ENCODE measurements at regions not wholly inside any gene's neighbourhood (a gene's known extent, or its start where the extent isn't known, plus 50 kb on each side); places are given as distances from the start of the nearest gene placed in this dataset.

DNA sequence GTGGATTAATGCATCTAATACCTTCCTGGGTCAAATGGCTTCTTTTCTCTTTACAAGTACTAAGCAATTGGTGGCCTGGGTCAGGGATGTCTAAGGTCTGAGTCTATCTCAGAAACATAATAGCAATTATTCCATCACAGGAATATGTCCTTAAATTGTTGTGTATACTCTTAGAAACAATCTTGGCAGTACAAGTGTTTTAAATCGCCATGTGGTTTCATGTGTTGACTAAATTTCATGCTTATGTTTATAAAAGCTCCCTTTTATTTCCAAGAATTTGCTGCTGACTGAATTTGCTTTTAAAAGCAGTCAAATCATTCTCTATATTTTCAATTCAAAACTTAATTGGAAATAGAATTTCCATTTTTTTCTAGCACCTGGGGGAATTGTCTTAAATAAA lies 125.3 kb upstream of the PACRGL start:
- FAIRE-seq, result no peak
- TF ChIP-seq TAF1 (IDR thresholded peaks at IDR 0.05; ENCODE audit: low read depth, low read length), result no peak
- no peak for TF ChIP-seq POLR2A (IDR thresholded peaks at IDR 0.05; ENCODE audit: low read depth, low read length)

DNA sequence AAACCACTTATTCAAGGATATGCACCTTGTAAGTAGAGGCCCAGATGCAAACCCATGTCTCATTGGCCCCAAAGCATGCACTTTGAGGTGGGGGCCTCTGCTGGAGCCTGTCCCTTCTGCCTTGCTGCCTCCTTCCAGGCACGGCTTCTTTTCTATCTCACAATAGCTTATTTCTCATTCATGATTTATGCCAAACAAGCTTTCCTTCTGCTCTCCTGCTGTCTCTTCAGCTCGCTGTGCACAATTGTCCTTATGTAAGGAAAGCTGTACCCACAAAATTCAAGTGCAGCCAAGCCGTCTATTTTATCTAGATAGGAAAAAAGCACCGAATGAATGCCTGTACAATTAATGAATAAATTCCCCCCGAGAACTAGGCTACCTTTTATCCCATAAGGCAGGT lies 124.8 kb upstream of the PACRGL start:
- TF ChIP-seq SPI1 (IDR thresholded peaks at IDR 0.05; ENCODE audit: low read depth, low read length), result no peak
- no peak for TF ChIP-seq POLR2A (IDR thresholded peaks at IDR 0.05; ENCODE audit: low read depth, low read length)
- no peak for TF ChIP-seq PAX5 (IDR thresholded peaks at IDR 0.05; ENCODE audit: insufficient read depth, low read length, severe bottlenecking)
- no peak for TF ChIP-seq TAF1 (IDR thresholded peaks at IDR 0.05; ENCODE audit: low read depth, low read length)
- no peak for TF ChIP-seq POU2F2 (IDR thresholded peaks at IDR 0.05; ENCODE audit: low read depth, low read length)
- no peak for TF ChIP-seq POLR2AphosphoS5 (IDR thresholded peaks at IDR 0.05; ENCODE audit: low read depth, low read length)
- FAIRE-seq, result no peak
- DNase-seq (ENCODE audit: insufficient read length, low spot score), result no peak

More for the DNA sequence above, 125.3 kb upstream of the PACRGL start:
- no peak for DNase-seq (ENCODE audit: insufficient read length, low spot score)

DNA sequence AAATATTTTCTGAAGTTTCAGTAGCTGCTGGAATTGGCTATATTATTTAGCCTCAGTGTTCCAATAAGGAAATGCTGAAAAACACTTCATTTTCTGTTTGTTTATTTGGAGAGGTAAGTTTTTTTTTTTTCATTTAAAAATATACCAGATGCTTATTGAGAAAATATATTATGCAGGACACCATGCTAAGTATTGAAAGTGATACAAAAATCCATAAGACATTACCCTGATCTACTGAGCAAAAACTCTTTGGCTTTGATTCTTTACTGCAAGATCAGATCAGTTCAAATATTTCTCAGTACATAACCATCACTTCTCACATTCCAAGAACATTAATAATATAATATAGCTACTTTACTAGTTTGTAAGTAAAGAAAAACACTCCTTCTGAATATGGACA lies 123.4 kb upstream of the PACRGL start:
- TF ChIP-seq POLR2AphosphoS5 (IDR thresholded peaks at IDR 0.05; ENCODE audit: low read depth, low read length), result no peak
- no peak for TF ChIP-seq POU2F2 (IDR thresholded peaks at IDR 0.05; ENCODE audit: low read depth, low read length)
- TF ChIP-seq SPI1 (IDR thresholded peaks at IDR 0.05; ENCODE audit: low read depth, low read length), result no peak
- no peak for TF ChIP-seq POLR2A (IDR thresholded peaks at IDR 0.05; ENCODE audit: low read depth, low read length)
- TF ChIP-seq TAF1 (IDR thresholded peaks at IDR 0.05; ENCODE audit: low read depth, low read length), result no peak
- no peak for TF ChIP-seq PAX5 (IDR thresholded peaks at IDR 0.05; ENCODE audit: insufficient read depth, low read length, severe bottlenecking)
- FAIRE-seq (no peak), DNase-seq (ENCODE audit: insufficient read length, low spot score) (no peak)

DNA sequence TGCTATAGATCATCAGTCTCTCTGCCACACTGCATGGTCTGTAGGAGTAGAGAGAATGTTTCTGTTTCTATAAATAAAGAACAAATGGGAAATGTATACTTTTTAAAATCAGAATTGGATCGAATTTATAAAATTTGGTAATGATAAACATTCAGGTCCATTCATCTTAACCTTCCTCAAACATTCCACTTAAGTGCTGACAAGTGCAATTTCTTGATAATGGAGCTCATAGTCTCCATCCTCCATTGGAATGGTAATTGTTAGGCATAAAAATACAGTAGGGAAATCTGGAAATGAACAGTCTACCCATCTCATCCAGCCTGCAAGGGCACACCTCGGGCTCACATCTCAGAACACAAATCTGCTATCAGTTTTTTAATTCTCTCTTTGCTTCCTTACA lies 122.6 kb upstream of the PACRGL start:
- FAIRE-seq, result no peak
- no peak for DNase-seq (ENCODE audit: insufficient read length, low spot score)
- no peak for TF ChIP-seq POU2F2 (IDR thresholded peaks at IDR 0.05; ENCODE audit: low read depth, low read length)

DNA sequence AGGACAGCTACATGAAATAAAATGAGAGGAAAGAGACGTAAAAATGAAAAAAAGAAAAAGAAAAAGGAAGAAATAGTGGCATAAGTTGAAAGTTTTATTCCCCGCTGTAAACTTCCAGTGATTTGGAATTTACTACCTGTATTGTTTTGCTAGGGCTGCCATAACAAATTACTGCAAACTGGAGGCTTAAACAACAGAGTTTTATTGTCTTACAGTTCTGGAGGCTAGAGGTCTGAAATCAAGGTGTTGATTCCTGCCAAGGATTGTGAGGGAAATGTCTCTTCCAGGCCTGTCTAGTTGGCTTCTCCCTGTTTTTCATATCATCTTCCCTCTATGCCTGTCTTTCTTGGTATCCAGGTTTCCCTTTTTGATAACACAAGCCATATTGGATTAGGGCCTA lies 119.4 kb upstream of the PACRGL start:
- TF ChIP-seq PAX5 (IDR thresholded peaks at IDR 0.05; ENCODE audit: insufficient read depth, low read length, severe bottlenecking) (no peak), POLR2AphosphoS5 (IDR thresholded peaks at IDR 0.05; ENCODE audit: low read depth, low read length) (no peak), POLR2A (IDR thresholded peaks at IDR 0.05; ENCODE audit: low read depth, low read length) (no peak), SPI1 (IDR thresholded peaks at IDR 0.05; ENCODE audit: low read depth, low read length) (no peak), TAF1 (IDR thresholded peaks at IDR 0.05; ENCODE audit: low read depth, low read length) (no peak), POU2F2 (IDR thresholded peaks at IDR 0.05; ENCODE audit: low read depth, low read length) (no peak)
- DNase-seq (ENCODE audit: insufficient read length, low spot score) (no peak), FAIRE-seq (no peak)

DNA sequence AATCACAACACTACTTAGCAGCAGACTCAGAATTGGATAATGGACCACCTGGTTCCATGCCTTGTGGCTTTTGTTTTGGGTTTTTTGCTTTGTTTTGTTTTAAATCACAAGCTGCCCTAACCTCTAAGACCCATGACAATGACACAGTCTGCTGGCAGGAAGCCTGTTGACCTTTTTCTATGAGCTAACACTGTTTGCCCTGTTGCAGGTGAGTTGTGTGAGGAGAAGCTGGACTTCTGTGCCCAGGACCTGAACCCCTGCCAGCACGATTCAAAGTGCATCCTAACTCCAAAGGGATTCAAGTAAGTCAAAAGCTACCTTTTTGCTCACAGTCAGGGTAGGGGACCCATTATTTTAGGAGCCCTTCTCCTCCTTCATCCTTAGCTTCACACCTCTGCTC lies 110.8 kb upstream of the PACRGL start:
- TF ChIP-seq SPI1 (IDR thresholded peaks at IDR 0.05; ENCODE audit: low read depth, low read length), result no peak
- TF ChIP-seq POLR2A (IDR thresholded peaks at IDR 0.05; ENCODE audit: low read depth, low read length), result no peak
- no peak for TF ChIP-seq POLR2AphosphoS5 (IDR thresholded peaks at IDR 0.05; ENCODE audit: low read depth, low read length)
- no peak for TF ChIP-seq PAX5 (IDR thresholded peaks at IDR 0.05; ENCODE audit: insufficient read depth, low read length, severe bottlenecking)
- TF ChIP-seq POU2F2 (IDR thresholded peaks at IDR 0.05; ENCODE audit: low read depth, low read length), result no peak
- TF ChIP-seq TAF1 (IDR thresholded peaks at IDR 0.05; ENCODE audit: low read depth, low read length), result no peak
- no peak for DNase-seq (ENCODE audit: insufficient read length, low spot score)
- FAIRE-seq, result no peak

DNA sequence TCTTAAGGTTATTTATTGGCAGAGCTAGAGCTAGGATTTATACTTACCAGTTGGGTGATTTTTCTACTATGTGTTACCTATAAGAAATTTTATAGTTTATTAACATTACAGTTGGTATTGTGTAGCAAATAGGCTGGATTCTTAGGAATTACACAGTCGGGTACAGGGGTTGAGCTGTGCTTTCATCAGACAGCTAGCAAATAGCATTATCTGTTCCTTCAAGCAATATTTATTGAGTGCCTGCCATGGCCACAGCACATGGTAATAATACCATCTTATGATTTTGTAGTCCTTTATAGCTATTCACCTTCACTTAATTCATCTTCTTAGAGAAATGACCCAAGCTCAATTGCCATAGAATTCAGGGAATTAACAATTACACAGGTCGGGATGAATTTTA lies 109.4 kb upstream of the PACRGL start:
- FAIRE-seq (no peak), DNase-seq (ENCODE audit: insufficient read length, low spot score) (no peak)
- TF ChIP-seq POLR2A (IDR thresholded peaks at IDR 0.05; ENCODE audit: low read depth, low read length) (no peak), PAX5 (IDR thresholded peaks at IDR 0.05; ENCODE audit: insufficient read depth, low read length, severe bottlenecking) (no peak), TAF1 (IDR thresholded peaks at IDR 0.05; ENCODE audit: low read depth, low read length) (no peak), SPI1 (IDR thresholded peaks at IDR 0.05; ENCODE audit: low read depth, low read length) (no peak), POLR2AphosphoS5 (IDR thresholded peaks at IDR 0.05; ENCODE audit: low read depth, low read length) (no peak), POU2F2 (IDR thresholded peaks at IDR 0.05; ENCODE audit: low read depth, low read length) (no peak)

DNA sequence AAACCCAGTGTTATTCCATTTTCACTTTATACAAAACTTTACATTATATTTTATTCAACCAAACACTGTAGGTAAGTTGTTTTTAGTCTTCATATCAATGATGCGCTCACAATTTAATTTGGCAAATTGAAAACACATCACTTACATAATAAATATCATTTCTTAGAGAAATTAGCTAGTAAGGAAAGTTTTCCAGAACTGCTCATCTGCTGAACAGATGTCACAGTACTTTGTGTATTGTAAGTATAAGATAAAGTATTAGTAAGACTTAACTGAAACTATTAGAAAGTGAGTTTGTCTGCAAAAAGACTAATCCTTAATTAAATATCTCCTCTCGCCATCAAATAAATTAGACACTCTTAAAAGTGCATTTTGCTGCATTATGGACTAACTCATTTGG lies 108.7 kb upstream of the PACRGL start:
- DNase-seq (ENCODE audit: insufficient read length, low spot score) (no peak), FAIRE-seq (no peak)
- TF ChIP-seq PAX5 (IDR thresholded peaks at IDR 0.05; ENCODE audit: insufficient read depth, low read length, severe bottlenecking), result no peak
- TF ChIP-seq TAF1 (IDR thresholded peaks at IDR 0.05; ENCODE audit: low read depth, low read length), result no peak
- no peak for TF ChIP-seq POLR2AphosphoS5 (IDR thresholded peaks at IDR 0.05; ENCODE audit: low read depth, low read length)
- TF ChIP-seq SPI1 (IDR thresholded peaks at IDR 0.05; ENCODE audit: low read depth, low read length), result no peak
- no peak for TF ChIP-seq POLR2A (IDR thresholded peaks at IDR 0.05; ENCODE audit: low read depth, low read length)
- no peak for TF ChIP-seq POU2F2 (IDR thresholded peaks at IDR 0.05; ENCODE audit: low read depth, low read length)

DNA sequence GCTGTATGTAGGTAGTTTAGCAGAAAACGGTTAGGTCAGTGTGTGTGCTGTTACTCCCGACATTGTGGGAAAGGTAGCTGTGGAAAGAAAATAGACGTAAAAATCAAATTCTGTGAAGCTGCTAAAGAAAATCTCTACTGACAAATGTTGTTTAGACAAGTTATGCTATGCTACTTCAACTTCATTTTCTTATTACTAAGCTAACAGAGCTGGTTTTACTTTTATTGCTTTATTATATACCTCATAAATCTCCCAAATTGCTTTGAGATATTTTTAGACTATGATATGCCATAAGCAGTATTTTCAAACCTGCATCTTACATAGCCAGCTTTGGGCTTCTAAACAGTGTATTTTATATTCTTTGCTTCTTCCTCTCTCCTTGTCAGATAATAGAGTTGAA lies 108.2 kb upstream of the PACRGL start:
- no peak for TF ChIP-seq SPI1 (IDR thresholded peaks at IDR 0.05; ENCODE audit: low read depth, low read length)
- TF ChIP-seq POU2F2 (IDR thresholded peaks at IDR 0.05; ENCODE audit: low read depth, low read length), result no peak
- TF ChIP-seq POLR2A (IDR thresholded peaks at IDR 0.05; ENCODE audit: low read depth, low read length), result no peak
- no peak for TF ChIP-seq POLR2AphosphoS5 (IDR thresholded peaks at IDR 0.05; ENCODE audit: low read depth, low read length)
- TF ChIP-seq TAF1 (IDR thresholded peaks at IDR 0.05; ENCODE audit: low read depth, low read length), result no peak
- TF ChIP-seq PAX5 (IDR thresholded peaks at IDR 0.05; ENCODE audit: insufficient read depth, low read length, severe bottlenecking), result no peak
- FAIRE-seq (no peak), DNase-seq (ENCODE audit: insufficient read length, low spot score) (no peak)

DNA sequence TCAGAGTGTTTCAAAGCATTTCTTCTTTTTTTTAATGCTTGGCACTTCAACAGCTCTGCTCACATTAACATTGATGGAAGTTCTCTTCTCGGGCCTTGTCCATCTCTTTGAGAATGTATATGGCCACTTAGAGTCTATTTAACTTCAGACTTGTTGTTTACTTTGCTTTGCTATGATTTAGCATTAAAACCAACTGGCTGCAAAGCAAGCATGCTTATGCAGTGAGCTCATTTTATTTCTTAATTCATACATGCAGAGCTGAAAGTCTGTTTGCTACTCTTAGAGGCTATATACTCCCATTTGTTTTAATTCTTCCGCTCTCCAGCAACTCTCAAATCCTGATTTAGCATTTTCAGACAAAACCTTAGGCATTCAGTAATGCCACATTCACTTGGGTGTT lies 107.6 kb upstream of the PACRGL start:
- no peak for FAIRE-seq
- DNase-seq (ENCODE audit: insufficient read length, low spot score), result no peak
- TF ChIP-seq POLR2AphosphoS5 (IDR thresholded peaks at IDR 0.05; ENCODE audit: low read depth, low read length) (no peak), TAF1 (IDR thresholded peaks at IDR 0.05; ENCODE audit: low read depth, low read length) (no peak), POLR2A (IDR thresholded peaks at IDR 0.05; ENCODE audit: low read depth, low read length) (no peak), SPI1 (IDR thresholded peaks at IDR 0.05; ENCODE audit: low read depth, low read length) (no peak), POU2F2 (IDR thresholded peaks at IDR 0.05; ENCODE audit: low read depth, low read length) (no peak), PAX5 (IDR thresholded peaks at IDR 0.05; ENCODE audit: insufficient read depth, low read length, severe bottlenecking) (no peak)

Data from GM12891 (cell line).